Nephron progenitor cell (in vitro differentiated cells): ENCODE measurements at regions not wholly inside any gene's neighbourhood (a gene's known extent, or its start where the extent isn't known, plus 50 kb on each side); places are given as distances from the start of the nearest gene placed in this dataset.

ENCODE experiments used
- DNase-seq: peaks from one replicate; pipeline ENCODE4 v3.0.0; 2021
- H3K27ac Mint-ChIP-seq: 2 replicates; pipeline ENCODE4 v1.8.0; 2021; ENCODE audit warnings: mild to moderate bottlenecking, moderate library complexity, mixed read lengths
- H3K27me3 Mint-ChIP-seq: 2 replicates; pipeline ENCODE4 v1.8.0; 2021; ENCODE audit warnings: mild to moderate bottlenecking, low read depth, mixed read lengths; ENCODE audit not compliant: poor library complexity
- H3K36me3 Mint-ChIP-seq: 2 replicates; pipeline ENCODE4 v1.8.0; 2021; ENCODE audit warnings: low read depth, mixed read lengths
- H3K4me1 Mint-ChIP-seq: 2 replicates; pipeline ENCODE4 v1.8.0; 2021; ENCODE audit warnings: mixed read lengths
- H3K4me3 Mint-ChIP-seq: 2 replicates; pipeline ENCODE4 v1.8.0; 2021; ENCODE audit warnings: mild to moderate bottlenecking, moderate library complexity, mixed read lengths
- H3K9me3 Mint-ChIP-seq: 2 replicates; pipeline ENCODE4 v1.8.0; 2021; ENCODE audit warnings: mild to moderate bottlenecking, moderate library complexity, mixed read lengths
- TF ChIP-seq, protein P1 (sequence below): fragments of 200-600 bp; sonication (generic); IDR thresholded peaks from 2 replicates; pipeline ENCODE4 v1.5.0; 2021; ENCODE audit warnings: antibody characterized with exemption

GRCh38 chr1:232532901-232533300 lies 97.0 kb downstream of the SIPA1L2 start:
- no peaks in the 10 kb centered on the region for H3K36me3 Mint-ChIP-seq
- no peak overlapping the region for H3K4me3 Mint-ChIP-seq
- no peaks in the 10 kb centered on the region for H3K9me3 Mint-ChIP-seq
- DNase-seq, result no peak
- no peak overlapping the region for H3K27ac Mint-ChIP-seq
- TF ChIP-seq, protein P1, sequence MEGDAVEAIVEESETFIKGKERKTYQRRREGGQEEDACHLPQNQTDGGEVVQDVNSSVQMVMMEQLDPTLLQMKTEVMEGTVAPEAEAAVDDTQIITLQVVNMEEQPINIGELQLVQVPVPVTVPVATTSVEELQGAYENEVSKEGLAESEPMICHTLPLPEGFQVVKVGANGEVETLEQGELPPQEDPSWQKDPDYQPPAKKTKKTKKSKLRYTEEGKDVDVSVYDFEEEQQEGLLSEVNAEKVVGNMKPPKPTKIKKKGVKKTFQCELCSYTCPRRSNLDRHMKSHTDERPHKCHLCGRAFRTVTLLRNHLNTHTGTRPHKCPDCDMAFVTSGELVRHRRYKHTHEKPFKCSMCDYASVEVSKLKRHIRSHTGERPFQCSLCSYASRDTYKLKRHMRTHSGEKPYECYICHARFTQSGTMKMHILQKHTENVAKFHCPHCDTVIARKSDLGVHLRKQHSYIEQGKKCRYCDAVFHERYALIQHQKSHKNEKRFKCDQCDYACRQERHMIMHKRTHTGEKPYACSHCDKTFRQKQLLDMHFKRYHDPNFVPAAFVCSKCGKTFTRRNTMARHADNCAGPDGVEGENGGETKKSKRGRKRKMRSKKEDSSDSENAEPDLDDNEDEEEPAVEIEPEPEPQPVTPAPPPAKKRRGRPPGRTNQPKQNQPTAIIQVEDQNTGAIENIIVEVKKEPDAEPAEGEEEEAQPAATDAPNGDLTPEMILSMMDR, result no peak
- peaks cover 7% of the 10 kb centered on the region for H3K27me3 Mint-ChIP-seq
- peaks cover 4% of the 10 kb centered on the region for H3K4me1 Mint-ChIP-seq

DNA sequence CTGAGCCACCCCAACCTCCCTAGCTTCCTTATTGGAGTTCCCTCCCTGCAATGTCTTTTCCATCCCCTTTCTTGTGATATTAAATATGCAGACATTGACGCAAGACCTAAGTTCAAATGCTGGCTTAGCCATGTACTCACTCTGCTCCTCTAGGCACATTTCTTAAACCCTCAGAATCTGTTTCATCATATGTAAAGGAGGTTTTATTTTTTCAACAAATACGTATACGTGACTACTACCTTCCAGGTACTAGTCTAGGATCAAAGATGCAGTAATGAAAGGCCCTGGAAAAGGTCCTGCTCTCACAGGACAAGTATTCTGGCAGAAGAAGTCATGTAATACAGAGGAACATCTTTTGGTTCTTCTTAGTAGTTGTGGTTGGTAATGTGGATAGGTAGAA lies 98.6 kb downstream of the SIPA1L2 start:
- TF ChIP-seq, protein P1, result no peak
- H3K27ac Mint-ChIP-seq, result peak overlapping the region; percentile 9
- H3K27me3 Mint-ChIP-seq, result peaks cover 7% of the 10 kb centered on the region
- H3K4me1 Mint-ChIP-seq, result peaks cover 6% of the 10 kb centered on the region
- no peak overlapping the region for H3K4me3 Mint-ChIP-seq
- DNase-seq, result no peak
- H3K9me3 Mint-ChIP-seq, result no peaks in the 10 kb centered on the region
- H3K36me3 Mint-ChIP-seq, result no peaks in the 10 kb centered on the region

GRCh38 chr1:232529747-232530146 lies 100.2 kb downstream of the SIPA1L2 start:
- TF ChIP-seq, protein P1, result no peak
- peaks cover 6% of the 10 kb centered on the region for H3K4me1 Mint-ChIP-seq
- H3K4me3 Mint-ChIP-seq, result no peak overlapping the region
- no peak overlapping the region for H3K27ac Mint-ChIP-seq
- DNase-seq, result no peak
- peaks cover 6% of the 10 kb centered on the region for H3K27me3 Mint-ChIP-seq
- H3K36me3 Mint-ChIP-seq, result no peaks in the 10 kb centered on the region
- H3K9me3 Mint-ChIP-seq, result no peaks in the 10 kb centered on the region

- Mint-ChIP-seq H3K27me3 (no peaks in the 10 kb centered on the region), H3K4me3 (no peak overlapping the region), H3K36me3 (no peaks in the 10 kb centered on the region), H3K9me3 (no peaks in the 10 kb centered on the region), H3K27ac (no peak overlapping the region), H3K4me1 (peaks cover 6% of the 10 kb centered on the region)
- no peak for DNase-seq
- TF ChIP-seq, protein P1, result no peak
Measured at GRCh38 chr1:232528472-232529089, 101.4 kb downstream of the SIPA1L2 start.

GRCh38 chr1:232524056-232524455 lies 105.9 kb downstream of the SIPA1L2 start:
- Mint-ChIP-seq H3K36me3 (no peaks in the 10 kb centered on the region), H3K9me3 (no peaks in the 10 kb centered on the region), H3K27ac (no peak overlapping the region), H3K4me3 (no peak overlapping the region), H3K27me3 (peaks cover 3% of the 10 kb centered on the region), H3K4me1 (peaks cover 6% of the 10 kb centered on the region)
- TF ChIP-seq, protein P1, result no peak
- DNase-seq, result no peak

DNA sequence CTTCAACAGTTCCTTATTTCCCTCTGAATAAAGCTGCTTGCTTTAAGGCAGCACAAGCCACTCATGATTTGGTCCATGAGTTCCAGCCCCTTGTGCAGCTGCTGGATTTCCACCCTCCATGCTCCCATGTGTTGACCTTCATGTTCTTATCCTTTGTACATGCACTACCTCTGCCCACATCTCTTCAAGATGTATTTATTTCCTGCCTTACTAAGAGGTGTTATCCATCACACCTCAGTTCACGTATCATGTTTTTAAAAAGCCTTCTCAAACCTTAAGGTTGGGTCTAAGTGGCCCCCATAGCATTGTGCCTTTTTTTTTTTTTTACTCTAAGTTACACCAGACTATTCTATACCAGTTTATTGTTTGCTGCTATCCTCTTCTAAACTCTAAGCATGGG lies 107.7 kb downstream of the SIPA1L2 start:
- no peak overlapping the region for H3K4me3 Mint-ChIP-seq
- no peak for DNase-seq
- TF ChIP-seq, protein P1, result no peak
- peaks cover 5% of the 10 kb centered on the region for H3K36me3 Mint-ChIP-seq
- no peaks in the 10 kb centered on the region for H3K9me3 Mint-ChIP-seq
- H3K27ac Mint-ChIP-seq, result no peak overlapping the region
- H3K27me3 Mint-ChIP-seq, result peaks cover 4% of the 10 kb centered on the region
- H3K4me1 Mint-ChIP-seq, result peaks cover 6% of the 10 kb centered on the region
